ENCODE measurements at regions not wholly inside any gene's neighbourhood (a gene's known extent, or its start where the extent isn't known, plus 50 kb on each side); places are given as distances from the start of the nearest gene placed in this dataset.

- WGBS, 2 donors (ENCODE audit: low coverage in 1 of 2) = 83 to 88% methylated on average over 1 of the region's 1 CpG
- Histone ChIP-seq H3K4me1 (no peaks in the 10 kb centered on the region), H3K4me3 (no peak overlapping the region), H3K27ac (no peak overlapping the region), H3K27me3 (no peaks in the 10 kb centered on the region), H3K36me3 (no peaks in the 10 kb centered on the region), H3K9me3 (no peaks in the 10 kb centered on the region)
- DNase-seq = no peak
- in situ Hi-C loops (cut with MboI; ENCODE audit: low pct_ligation_motif_present in 1 of 4, low pct_unique_long_range_greater_than_20kb in 1 of 4, low sequenced_read_pairs in 3 of 4) (no loop called here), intact Hi-C loops (cut with DNase I; ENCODE audit: low total_unique reads) (no loop called here)
- TF ChIP-seq POLR2A (IDR thresholded peaks at IDR 0.05) = no peak
- TF ChIP-seq EP300 (IDR thresholded peaks at IDR 0.05; ENCODE audit: low read depth) = no peak
- TF ChIP-seq CTCF (IDR thresholded peaks at IDR 0.05) = no peak
- no peak for TF ChIP-seq POLR2AphosphoS5 (IDR thresholded peaks at IDR 0.05)
These were observed 56.0 kb upstream of the MYRIP start for GRCh38 chr3:39753391-39753790.

- WGBS, 2 donors (ENCODE audit: low coverage in 1 of 2) = 69 to 78% methylated on average over 3 of the region's 3 CpGs
These were observed 54.9 kb upstream of the MYRIP start for GRCh38 chr3:39754549-39754948.

GRCh38 chr3:39755100-39755499, 54.3 kb upstream of the MYRIP start:
- 63 to 75% methylated on average over 1 of the region's 1 CpG for WGBS, 2 donors (ENCODE audit: low coverage in 1 of 2)
- DNase-seq = no peak
- Histone ChIP-seq H3K27me3 (no peaks in the 10 kb centered on the region), H3K4me1 (no peaks in the 10 kb centered on the region), H3K4me3 (no peak overlapping the region), H3K9me3 (no peaks in the 10 kb centered on the region), H3K27ac (no peak overlapping the region), H3K36me3 (no peaks in the 10 kb centered on the region)
- intact Hi-C loops (cut with DNase I; ENCODE audit: low total_unique reads) (no loop called here), in situ Hi-C loops (cut with MboI; ENCODE audit: low pct_ligation_motif_present in 1 of 4, low pct_unique_long_range_greater_than_20kb in 1 of 4, low sequenced_read_pairs in 3 of 4) (no loop called here)
- TF ChIP-seq POLR2AphosphoS5 (IDR thresholded peaks at IDR 0.05) = no peak
- no peak for TF ChIP-seq POLR2A (IDR thresholded peaks at IDR 0.05)
- no peak for TF ChIP-seq EP300 (IDR thresholded peaks at IDR 0.05; ENCODE audit: low read depth)
- TF ChIP-seq CTCF (IDR thresholded peaks at IDR 0.05) = no peak

More at GRCh38 chr3:39754549-39754948, 54.9 kb upstream of the MYRIP start:
- DNase-seq = no peak
- H3K9me3 ChIP-seq = no peaks in the 10 kb centered on the region
- no peaks in the 10 kb centered on the region for H3K27me3 ChIP-seq
- H3K4me1 ChIP-seq = no peaks in the 10 kb centered on the region
- no peak for TF ChIP-seq POLR2A (IDR thresholded peaks at IDR 0.05)
- no peak for TF ChIP-seq POLR2AphosphoS5 (IDR thresholded peaks at IDR 0.05)
- no peak for TF ChIP-seq CTCF (IDR thresholded peaks at IDR 0.05)
- no peak for TF ChIP-seq EP300 (IDR thresholded peaks at IDR 0.05; ENCODE audit: low read depth)
- in situ Hi-C loops (cut with MboI; ENCODE audit: low pct_ligation_motif_present in 1 of 4, low pct_unique_long_range_greater_than_20kb in 1 of 4, low sequenced_read_pairs in 3 of 4) = no loop called here
- no peak overlapping the region for H3K4me3 ChIP-seq
- intact Hi-C loops (cut with DNase I; ENCODE audit: low total_unique reads) = no loop called here
- no peaks in the 10 kb centered on the region for H3K36me3 ChIP-seq
- H3K27ac ChIP-seq = no peak overlapping the region

GRCh38 chr3:39757307-39757706, 52.1 kb upstream of the MYRIP start:
- no peaks in the 10 kb centered on the region for H3K4me1 ChIP-seq
- H3K27me3 ChIP-seq = no peaks in the 10 kb centered on the region
- no peak overlapping the region for H3K27ac ChIP-seq
- no peak for TF ChIP-seq EP300 (IDR thresholded peaks at IDR 0.05; ENCODE audit: low read depth)
- TF ChIP-seq POLR2AphosphoS5 (IDR thresholded peaks at IDR 0.05) = no peak
- TF ChIP-seq CTCF (IDR thresholded peaks at IDR 0.05) = no peak
- TF ChIP-seq POLR2A (IDR thresholded peaks at IDR 0.05) = no peak
- H3K36me3 ChIP-seq = no peaks in the 10 kb centered on the region
- no peaks in the 10 kb centered on the region for H3K9me3 ChIP-seq
- intact Hi-C loops (cut with DNase I; ENCODE audit: low total_unique reads) (no loop called here), in situ Hi-C loops (cut with MboI; ENCODE audit: low pct_ligation_motif_present in 1 of 4, low pct_unique_long_range_greater_than_20kb in 1 of 4, low sequenced_read_pairs in 3 of 4) (no loop called here)
- no peak for DNase-seq
- 83 to 92% methylated on average over 1 to 2 of the region's 2 CpGs for WGBS, 2 donors (ENCODE audit: low coverage in 1 of 2)
- H3K4me3 ChIP-seq = no peak overlapping the region
